H9 (cell line): ENCODE measurements at regions not wholly inside any gene's neighbourhood (a gene's known extent, or its start where the extent isn't known, plus 50 kb on each side); places are given as distances from the start of the nearest gene placed in this dataset.

Experiments used
- DNase-seq: peaks from one replicate; pipeline ENCODE4 v3.0.0-alpha.2; 2017
- H2AFZ ChIP-seq: one replicate; pipeline ENCODE4 v1.6.1; 2013; ENCODE audit warnings: mild to moderate bottlenecking, low read length, control low read depth, moderate library complexity
- H2AK5ac ChIP-seq: 2 replicates; pipeline ENCODE4 v1.6.1; 2013; ENCODE audit warnings: low read length, control low read depth, mixed read lengths; ENCODE audit not compliant: insufficient read length
- H2BK120ac ChIP-seq: one replicate; pipeline ENCODE4 v1.6.1; 2013; ENCODE audit warnings: low read depth, mild to moderate bottlenecking, low read length, control low read depth, inconsistent platforms; ENCODE audit not compliant: poor library complexity, severe bottlenecking
- H2BK12ac ChIP-seq: 2 replicates; pipeline ENCODE4 v1.6.1; 2013; ENCODE audit warnings: low read length, control low read depth, mixed read lengths, low read depth; ENCODE audit not compliant: insufficient read length
- H2BK15ac ChIP-seq: 2 replicates; pipeline ENCODE4 v1.6.1; 2013; ENCODE audit warnings: low read depth, low read length, control low read depth
- H2BK20ac ChIP-seq: one replicate; pipeline ENCODE4 v1.6.1; 2013; ENCODE audit warnings: low read depth, mild to moderate bottlenecking, low read length, control low read depth, inconsistent platforms; ENCODE audit not compliant: poor library complexity, severe bottlenecking
- H2BK5ac ChIP-seq: 2 replicates; pipeline ENCODE4 v1.6.1; 2013; ENCODE audit warnings: low read length, control low read depth, mixed read lengths; ENCODE audit not compliant: insufficient read length
- H3K14ac ChIP-seq: 2 replicates; pipeline ENCODE4 v1.6.1; 2013; ENCODE audit warnings: low read length, control low read depth; ENCODE audit not compliant: insufficient read depth
- H3K18ac ChIP-seq: 2 replicates; pipeline ENCODE4 v1.6.1; 2013; ENCODE audit warnings: low read depth, mild to moderate bottlenecking, mixed read lengths, low read length, control low read depth; ENCODE audit not compliant: insufficient read length
- H3K23ac ChIP-seq: 2 replicates; pipeline ENCODE4 v1.6.1; 2013; ENCODE audit warnings: low read length, control low read depth, mixed read lengths, low read depth; ENCODE audit not compliant: insufficient read length
- H3K23me2 ChIP-seq: 2 replicates; pipeline ENCODE4 v1.6.1; 2013; ENCODE audit warnings: low read depth, mild to moderate bottlenecking, mixed read lengths, low read length, control low read depth; ENCODE audit not compliant: insufficient read length, poor library complexity, severe bottlenecking
- H3K27ac ChIP-seq: 2 replicates; pipeline ENCODE4 v1.5.1; 2013; ENCODE audit warnings: low read length, control low read depth, mixed read lengths, low read depth; ENCODE audit not compliant: insufficient read length
- H3K27me3 ChIP-seq: 2 replicates; pipeline ENCODE4 v1.6.1; 2013; ENCODE audit warnings: low read length, control low read depth, inconsistent platforms; ENCODE audit not compliant: insufficient read depth
- H3K4ac ChIP-seq: 2 replicates; pipeline ENCODE4 v1.6.1; 2013; ENCODE audit warnings: low read depth, mild to moderate bottlenecking, control low read depth, inconsistent platforms, low read length, moderate library complexity
- H3K4me1 ChIP-seq: 2 replicates; pipeline ENCODE4 v1.6.1; 2013; ENCODE audit warnings: low read length, control low read depth, inconsistent platforms; ENCODE audit not compliant: insufficient read depth
- H3K4me2 ChIP-seq: 2 replicates; pipeline ENCODE4 v1.6.1; 2013; ENCODE audit warnings: low read length, control low read depth, mixed read lengths; ENCODE audit not compliant: insufficient read length, insufficient read depth
- H3K56ac ChIP-seq: 2 replicates; pipeline ENCODE4 v1.6.1; 2013; ENCODE audit warnings: low read depth, mild to moderate bottlenecking, mixed read lengths, low read length, control low read depth; ENCODE audit not compliant: insufficient read length
- H3K79me1 ChIP-seq: 2 replicates; pipeline ENCODE4 v1.6.1; 2013; ENCODE audit warnings: low read depth, mild to moderate bottlenecking, moderate library complexity, low read length, control low read depth, inconsistent platforms; ENCODE audit not compliant: insufficient read depth, poor library complexity, severe bottlenecking
- H3K79me2 ChIP-seq: 2 replicates; pipeline ENCODE4 v1.6.1; 2013; ENCODE audit warnings: low read length, control low read depth, inconsistent platforms; ENCODE audit not compliant: insufficient read depth
- H3K9ac ChIP-seq: 2 replicates; pipeline ENCODE4 v1.6.1; 2013; ENCODE audit warnings: low read length, control low read depth, mixed read lengths; ENCODE audit not compliant: insufficient read length; ENCODE audit errors: extremely low read depth
- H3K9me3 ChIP-seq: one replicate; pipeline ENCODE4 v1.6.1; 2013; ENCODE audit warnings: low read depth, low read length, inconsistent platforms; ENCODE audit not compliant: control insufficient read depth
- H3T11ph ChIP-seq: one replicate; pipeline ENCODE4 v1.6.1; 2013; ENCODE audit warnings: mild to moderate bottlenecking, low read length, control low read depth, inconsistent platforms
- H4K20me1 ChIP-seq: one replicate; pipeline ENCODE4 v1.6.1; 2013; ENCODE audit not compliant: control insufficient read depth, insufficient read length, insufficient read depth
- H4K5ac ChIP-seq: 2 replicates; pipeline ENCODE4 v1.6.1; 2013; ENCODE audit warnings: low read depth, mild to moderate bottlenecking, mixed read lengths, low read length, control low read depth; ENCODE audit not compliant: insufficient read length
- H4K8ac ChIP-seq: replicated peaks from 2 replicates; pipeline ENCODE4 v1.6.1; 2013; ENCODE audit warnings: low read length, control low read depth, mixed read lengths, low read depth; ENCODE audit not compliant: insufficient read length
- H4K91ac ChIP-seq: 2 replicates; pipeline ENCODE4 v1.6.1; 2013; ENCODE audit warnings: low read depth, mild to moderate bottlenecking, moderate library complexity, mixed read lengths, low read length, control low read depth; ENCODE audit not compliant: insufficient read length
- H3K27ac Mint-ChIP-seq, 3 experiments: 2 replicates in 2 of 3; 3 replicates in 1 of 3; pipeline ENCODE4 v1.8.0; 2020 to 2021; ENCODE audit warnings: mixed read lengths in 3 of 3, mild to moderate bottlenecking in 1 of 3, moderate library complexity in 1 of 3
- H3K27me3 Mint-ChIP-seq: 2 replicates; pipeline ENCODE4 v1.8.0; 2021; ENCODE audit warnings: low read depth, mild to moderate bottlenecking, moderate library complexity, mixed read lengths
- H3K36me3 Mint-ChIP-seq, 3 experiments: 2 replicates in 2 of 3; 3 replicates in 1 of 3; pipeline ENCODE4 v1.8.0; 2020 to 2021; ENCODE audit warnings: low read depth in 3 of 3, mixed read lengths in 3 of 3; ENCODE audit not compliant: insufficient read depth in 1 of 3
- H3K4me1 Mint-ChIP-seq, 2 experiments: 2 replicates each; pipeline ENCODE4 v1.8.0; 2020; ENCODE audit warnings: mixed read lengths in 2 of 2
- H3K4me3 Mint-ChIP-seq, 2 experiments: 2 replicates in 1 of 2; 3 replicates in 1 of 2; pipeline ENCODE4 v1.8.0; 2020 to 2021; ENCODE audit warnings: mild to moderate bottlenecking in 2 of 2, mixed read lengths in 2 of 2, moderate library complexity in 1 of 2
- H3K9me3 Mint-ChIP-seq, 2 experiments: 2 replicates in 1 of 2; 3 replicates in 1 of 2; pipeline ENCODE4 v1.8.0; 2020; ENCODE audit warnings: mild to moderate bottlenecking in 2 of 2, mixed read lengths in 2 of 2, moderate library complexity in 1 of 2
- WGBS: extraction: QIAGEN DNeasy Blood & Tissue Kit; methylation state at CpG from one replicate; pipeline ENCODE4 v1.1.7; 2013; ENCODE audit warnings: missing lambda C conversion rate, low lambda C conversion rate, mixed read lengths; ENCODE audit not compliant: insufficient read length; ENCODE audit errors: extremely low coverage; 5-methylcytosine and 5-hydroxymethylcytosine counted together
- TF ChIP-seq, protein P1 (sequence below): fragments of 200-600 bp; sonication (generic); conservative IDR thresholded peaks from 3 replicates; pipeline ENCODE4 v1.8.0; 2021; ENCODE audit warnings: antibody characterized with exemption, mild to moderate bottlenecking

DNA sequence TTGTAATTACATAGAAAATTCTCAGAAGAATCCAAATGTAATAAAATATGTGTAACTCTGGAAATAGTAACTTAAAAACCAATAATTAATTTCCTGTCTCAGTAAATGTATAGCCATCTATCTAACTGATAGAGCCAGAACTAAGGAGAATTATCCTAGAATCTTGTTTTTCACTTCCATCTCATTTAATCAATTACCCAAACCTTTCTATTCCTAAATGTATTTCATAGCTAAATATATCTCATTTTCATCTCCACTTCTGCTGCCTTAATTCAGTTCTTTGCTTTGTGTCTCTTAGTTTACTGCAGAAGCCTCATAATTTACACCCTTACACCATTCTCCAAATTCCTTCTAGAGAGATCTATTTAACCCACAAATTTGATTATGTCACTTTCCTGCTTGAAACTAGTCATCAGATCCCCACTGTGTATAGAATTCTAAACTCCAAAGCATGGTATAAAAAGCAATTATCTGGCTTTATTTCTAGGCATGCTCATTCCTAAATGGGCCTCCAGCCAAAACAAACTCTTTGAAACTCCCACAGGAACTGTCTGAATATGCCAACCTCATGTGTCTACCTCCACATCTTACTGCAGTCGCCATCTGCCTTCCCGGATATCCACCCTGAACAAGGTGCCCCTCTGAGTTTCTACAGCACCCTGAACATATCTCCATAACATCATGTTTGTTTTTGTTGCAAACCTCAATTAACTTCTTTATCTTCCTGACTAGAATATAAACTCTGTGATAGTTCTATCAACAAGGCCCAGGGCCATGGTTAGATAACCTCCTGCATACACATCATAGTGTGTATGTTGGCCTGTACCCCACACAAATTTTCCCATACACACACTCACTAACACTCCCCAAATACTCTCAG, 70.5 kb upstream of the ADTRP start:
- Histone ChIP-seq H3K9ac (no peak overlapping the region), H3K4ac (no peak overlapping the region), H4K20me1 (no peaks in the 10 kb centered on the region), H3K23me2 (no peaks in the 10 kb centered on the region), H3K27ac (no peak overlapping the region), H2AK5ac (no peak overlapping the region), H3K23ac (no peak overlapping the region), H2BK15ac (no peak overlapping the region), H2BK20ac (no peak overlapping the region), H3K27me3 (no peaks in the 10 kb centered on the region), H3K79me1 (no peaks in the 10 kb centered on the region), H2BK12ac (no peak overlapping the region), H2BK5ac (no peak overlapping the region), H3K18ac (no peak overlapping the region), H2BK120ac (no peak overlapping the region), H3K79me2 (no peaks in the 10 kb centered on the region), H3K4me1 (no peaks in the 10 kb centered on the region), H2AFZ (no peak overlapping the region), H4K91ac (no peak overlapping the region), H3K4me2 (no peak overlapping the region), H4K8ac (no peak overlapping the region), H3K9me3 (no peaks in the 10 kb centered on the region), H4K5ac (no peak overlapping the region), H3T11ph (no peak overlapping the region), H3K14ac (no peak overlapping the region), H3K56ac (no peak overlapping the region)
- H3K4me1 Mint-ChIP-seq = no peaks in the 10 kb centered on the region
- no peaks in the 10 kb centered on the region; a peak in 1 of 5 replicates for H3K9me3 Mint-ChIP-seq
- no peaks in the 10 kb centered on the region for H3K27me3 Mint-ChIP-seq
- TF ChIP-seq, protein P1, sequence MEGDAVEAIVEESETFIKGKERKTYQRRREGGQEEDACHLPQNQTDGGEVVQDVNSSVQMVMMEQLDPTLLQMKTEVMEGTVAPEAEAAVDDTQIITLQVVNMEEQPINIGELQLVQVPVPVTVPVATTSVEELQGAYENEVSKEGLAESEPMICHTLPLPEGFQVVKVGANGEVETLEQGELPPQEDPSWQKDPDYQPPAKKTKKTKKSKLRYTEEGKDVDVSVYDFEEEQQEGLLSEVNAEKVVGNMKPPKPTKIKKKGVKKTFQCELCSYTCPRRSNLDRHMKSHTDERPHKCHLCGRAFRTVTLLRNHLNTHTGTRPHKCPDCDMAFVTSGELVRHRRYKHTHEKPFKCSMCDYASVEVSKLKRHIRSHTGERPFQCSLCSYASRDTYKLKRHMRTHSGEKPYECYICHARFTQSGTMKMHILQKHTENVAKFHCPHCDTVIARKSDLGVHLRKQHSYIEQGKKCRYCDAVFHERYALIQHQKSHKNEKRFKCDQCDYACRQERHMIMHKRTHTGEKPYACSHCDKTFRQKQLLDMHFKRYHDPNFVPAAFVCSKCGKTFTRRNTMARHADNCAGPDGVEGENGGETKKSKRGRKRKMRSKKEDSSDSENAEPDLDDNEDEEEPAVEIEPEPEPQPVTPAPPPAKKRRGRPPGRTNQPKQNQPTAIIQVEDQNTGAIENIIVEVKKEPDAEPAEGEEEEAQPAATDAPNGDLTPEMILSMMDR = no peak
- no peak overlapping the region for H3K27ac Mint-ChIP-seq
- WGBS = no CpG with 5 or more reads among the region's 2 CpGs
- no peak overlapping the region for H3K4me3 Mint-ChIP-seq
- H3K36me3 Mint-ChIP-seq = no peaks in the 10 kb centered on the region
- no peak for DNase-seq
